ENCODE measurements at regions not wholly inside any gene's neighbourhood (a gene's known extent, or its start where the extent isn't known, plus 50 kb on each side); places are given as distances from the start of the nearest gene placed in this dataset.

- Mint-ChIP-seq H3K9me3 (no peaks in the 10 kb centered on the region), H3K4me3 (no peak overlapping the region), H3K36me3 (no peaks in the 10 kb centered on the region), H3K27ac (peak overlapping the region; percentile 25), H3K4me1 (peaks cover 17% of the 10 kb centered on the region), H3K27me3 (ENCODE audit: insufficient read depth, low read depth) (no peaks in the 10 kb centered on the region)
- H3K4me3 ChIP-seq = no peak overlapping the region
- no peak for TF ChIP-seq EZH2phosphoT487 (IDR thresholded peaks at IDR 0.05)
- TF ChIP-seq, protein P1, sequence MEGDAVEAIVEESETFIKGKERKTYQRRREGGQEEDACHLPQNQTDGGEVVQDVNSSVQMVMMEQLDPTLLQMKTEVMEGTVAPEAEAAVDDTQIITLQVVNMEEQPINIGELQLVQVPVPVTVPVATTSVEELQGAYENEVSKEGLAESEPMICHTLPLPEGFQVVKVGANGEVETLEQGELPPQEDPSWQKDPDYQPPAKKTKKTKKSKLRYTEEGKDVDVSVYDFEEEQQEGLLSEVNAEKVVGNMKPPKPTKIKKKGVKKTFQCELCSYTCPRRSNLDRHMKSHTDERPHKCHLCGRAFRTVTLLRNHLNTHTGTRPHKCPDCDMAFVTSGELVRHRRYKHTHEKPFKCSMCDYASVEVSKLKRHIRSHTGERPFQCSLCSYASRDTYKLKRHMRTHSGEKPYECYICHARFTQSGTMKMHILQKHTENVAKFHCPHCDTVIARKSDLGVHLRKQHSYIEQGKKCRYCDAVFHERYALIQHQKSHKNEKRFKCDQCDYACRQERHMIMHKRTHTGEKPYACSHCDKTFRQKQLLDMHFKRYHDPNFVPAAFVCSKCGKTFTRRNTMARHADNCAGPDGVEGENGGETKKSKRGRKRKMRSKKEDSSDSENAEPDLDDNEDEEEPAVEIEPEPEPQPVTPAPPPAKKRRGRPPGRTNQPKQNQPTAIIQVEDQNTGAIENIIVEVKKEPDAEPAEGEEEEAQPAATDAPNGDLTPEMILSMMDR (IDR thresholded peaks at IDR 0.05) = no peak
- no peak for TF ChIP-seq EZH2 (IDR thresholded peaks at IDR 0.05)
- no peaks in the 10 kb centered on the region for H3K27me3 ChIP-seq
- H3K9ac ChIP-seq = no peak overlapping the region
- DNase-seq (ENCODE audit: low spot score) = no peak
- H3K9me3 ChIP-seq (ENCODE audit: low read depth) = no peaks in the 10 kb centered on the region
- H3K27ac ChIP-seq = no peak overlapping the region
- peak overlapping the region; percentile 73 for H2AFZ ChIP-seq (replicated peaks)
- no peak overlapping the region for H3K4me2 ChIP-seq
- no peaks in the 10 kb centered on the region for H3K79me2 ChIP-seq (ENCODE audit: low read depth)
- H3F3A ChIP-seq (ENCODE audit: low read depth) = no peaks in the 10 kb centered on the region
- no peaks in the 10 kb centered on the region for H3K36me3 ChIP-seq
- no peaks in the 10 kb centered on the region for H3K4me1 ChIP-seq
- H4K20me1 ChIP-seq (ENCODE audit: low read depth) = no peaks in the 10 kb centered on the region
Measured at GRCh38 chr2:191538334-191538903, 139.5 kb upstream of the NABP1 start.

DNA sequence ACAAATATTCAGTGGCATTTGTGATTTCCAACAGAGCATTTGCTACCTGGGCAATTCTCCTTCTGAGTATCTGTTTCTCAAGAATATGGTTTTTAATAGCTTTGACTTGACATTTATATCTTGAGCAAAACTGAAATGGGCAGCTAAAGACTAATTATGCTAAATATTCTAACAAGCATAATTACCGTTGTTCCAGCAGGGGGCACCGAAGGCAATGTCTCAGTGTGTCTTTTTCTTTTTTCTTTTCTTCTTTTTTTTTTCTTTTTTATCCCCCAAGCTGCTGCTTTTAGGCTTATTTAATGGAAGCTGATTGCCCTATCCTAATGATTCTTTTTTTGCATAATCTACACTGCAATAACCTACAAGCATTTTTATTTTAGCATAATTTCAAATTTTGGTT lies 138.9 kb upstream of the NABP1 start:
- H3K4me3 ChIP-seq = no peak overlapping the region
- no peak overlapping the region for H2AFZ ChIP-seq (replicated peaks)
- no peak overlapping the region for H3K4me2 ChIP-seq
- H3K36me3 ChIP-seq = no peaks in the 10 kb centered on the region
- no peak overlapping the region for H3K27ac Mint-ChIP-seq
- H3K27me3 Mint-ChIP-seq (ENCODE audit: insufficient read depth, low read depth) = no peaks in the 10 kb centered on the region
- no peak overlapping the region for H3K4me3 Mint-ChIP-seq
- no peaks in the 10 kb centered on the region for H3K9me3 ChIP-seq (ENCODE audit: low read depth)
- no peaks in the 10 kb centered on the region for H3K36me3 Mint-ChIP-seq
- no peak overlapping the region for H3K9ac ChIP-seq
- no peak overlapping the region for H3K27ac ChIP-seq
- H3K9me3 Mint-ChIP-seq = no peaks in the 10 kb centered on the region
- no peaks in the 10 kb centered on the region for H3K27me3 ChIP-seq
- H3K79me2 ChIP-seq (ENCODE audit: low read depth) = no peaks in the 10 kb centered on the region
- H3F3A ChIP-seq (ENCODE audit: low read depth) = no peaks in the 10 kb centered on the region
- H3K4me1 ChIP-seq = no peaks in the 10 kb centered on the region
- TF ChIP-seq, protein P1 (IDR thresholded peaks at IDR 0.05) = peak; percentile 71
- TF ChIP-seq EZH2 (IDR thresholded peaks at IDR 0.05) (no peak), EZH2phosphoT487 (IDR thresholded peaks at IDR 0.05) (no peak)
- no peaks in the 10 kb centered on the region for H4K20me1 ChIP-seq (ENCODE audit: low read depth)
- peak; percentile 75 for DNase-seq (ENCODE audit: low spot score)
- H3K4me1 Mint-ChIP-seq = peaks cover 17% of the 10 kb centered on the region

- no peaks in the 10 kb centered on the region for H3K4me1 ChIP-seq
- peak overlapping the region; percentile 43 for H3K27ac Mint-ChIP-seq
- no peaks in the 10 kb centered on the region for H3K36me3 ChIP-seq
- TF ChIP-seq EZH2 (IDR thresholded peaks at IDR 0.05) = no peak
- TF ChIP-seq, protein P1 (IDR thresholded peaks at IDR 0.05) = no peak
- no peak for TF ChIP-seq EZH2phosphoT487 (IDR thresholded peaks at IDR 0.05)
- H3K27me3 Mint-ChIP-seq (ENCODE audit: insufficient read depth, low read depth) = no peaks in the 10 kb centered on the region
- H3K79me2 ChIP-seq (ENCODE audit: low read depth) = no peaks in the 10 kb centered on the region
- H2AFZ ChIP-seq (replicated peaks) = no peak overlapping the region
- no peaks in the 10 kb centered on the region for H3F3A ChIP-seq (ENCODE audit: low read depth)
- no peaks in the 10 kb centered on the region for H3K9me3 ChIP-seq (ENCODE audit: low read depth)
- no peaks in the 10 kb centered on the region for H3K9me3 Mint-ChIP-seq
- no peak for DNase-seq (ENCODE audit: low spot score)
- peaks cover 17% of the 10 kb centered on the region for H3K4me1 Mint-ChIP-seq
- H3K27ac ChIP-seq = no peak overlapping the region
- no peak overlapping the region for H3K4me3 Mint-ChIP-seq
- H3K4me2 ChIP-seq = no peak overlapping the region
- H3K36me3 Mint-ChIP-seq = no peaks in the 10 kb centered on the region
- no peaks in the 10 kb centered on the region for H4K20me1 ChIP-seq (ENCODE audit: low read depth)
- H3K4me3 ChIP-seq = no peak overlapping the region
- H3K27me3 ChIP-seq = no peaks in the 10 kb centered on the region
- H3K9ac ChIP-seq = no peak overlapping the region
Measured at GRCh38 chr2:191540681-191541080, 137.3 kb upstream of the NABP1 start.

All from neural progenitor cell (in vitro differentiated cells).